ENCODE measurements at regions not wholly inside any gene's neighbourhood (a gene's known extent, or its start where the extent isn't known, plus 50 kb on each side); places are given as distances from the start of the nearest gene placed in this dataset.

DNA sequence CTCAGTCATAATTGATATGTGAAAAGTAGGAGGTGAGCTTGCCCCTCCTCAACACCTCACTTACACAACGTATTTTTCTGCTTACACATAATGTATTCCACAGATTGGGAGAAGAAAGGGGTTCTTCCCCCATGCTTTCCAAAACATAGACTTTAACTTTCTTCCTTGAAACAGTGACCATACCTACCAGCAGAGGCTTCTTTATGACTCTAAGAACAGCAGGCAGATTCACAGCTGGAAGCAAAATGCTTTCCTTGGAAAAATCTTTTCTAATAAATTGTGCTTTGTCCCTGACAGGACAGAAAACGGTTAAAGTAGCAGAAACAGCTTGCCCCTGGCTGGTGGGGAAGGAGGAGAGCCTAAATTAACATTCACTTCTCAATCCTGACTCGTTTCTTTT, 629.1 kb upstream of the IMPG1 start:
- Histone ChIP-seq H3K27me3 (ENCODE audit: low read depth, low read length) (no peaks in the 10 kb centered on the region), H3K79me2 (ENCODE audit: low read length) (no peaks in the 10 kb centered on the region), H3K9me3 (ENCODE audit: insufficient read depth, low read length) (no peaks in the 10 kb centered on the region), H3K4me2 (ENCODE audit: low read length) (no peak overlapping the region), H3K27ac (ENCODE audit: low read length) (no peak overlapping the region), H3K9ac (ENCODE audit: low read length) (no peak overlapping the region), H4K20me1 (ENCODE audit: insufficient read depth, low read length) (no peaks in the 10 kb centered on the region), H3K4me1 (ENCODE audit: low read length) (peaks cover 4% of the 10 kb centered on the region; the same call in 1 of the 2 replicates), H2AFZ (ENCODE audit: low read depth, low read length) (0 out of 2 replicates have a peak overlapping the region, but pooled peaks have one; percentile 21), H3K4me3 (ENCODE audit: low read length) (no peak overlapping the region), H3K36me3 (replicated peaks; ENCODE audit: low read depth, low read length) (no peaks in the 10 kb centered on the region)
- TF ChIP-seq, protein P1, sequence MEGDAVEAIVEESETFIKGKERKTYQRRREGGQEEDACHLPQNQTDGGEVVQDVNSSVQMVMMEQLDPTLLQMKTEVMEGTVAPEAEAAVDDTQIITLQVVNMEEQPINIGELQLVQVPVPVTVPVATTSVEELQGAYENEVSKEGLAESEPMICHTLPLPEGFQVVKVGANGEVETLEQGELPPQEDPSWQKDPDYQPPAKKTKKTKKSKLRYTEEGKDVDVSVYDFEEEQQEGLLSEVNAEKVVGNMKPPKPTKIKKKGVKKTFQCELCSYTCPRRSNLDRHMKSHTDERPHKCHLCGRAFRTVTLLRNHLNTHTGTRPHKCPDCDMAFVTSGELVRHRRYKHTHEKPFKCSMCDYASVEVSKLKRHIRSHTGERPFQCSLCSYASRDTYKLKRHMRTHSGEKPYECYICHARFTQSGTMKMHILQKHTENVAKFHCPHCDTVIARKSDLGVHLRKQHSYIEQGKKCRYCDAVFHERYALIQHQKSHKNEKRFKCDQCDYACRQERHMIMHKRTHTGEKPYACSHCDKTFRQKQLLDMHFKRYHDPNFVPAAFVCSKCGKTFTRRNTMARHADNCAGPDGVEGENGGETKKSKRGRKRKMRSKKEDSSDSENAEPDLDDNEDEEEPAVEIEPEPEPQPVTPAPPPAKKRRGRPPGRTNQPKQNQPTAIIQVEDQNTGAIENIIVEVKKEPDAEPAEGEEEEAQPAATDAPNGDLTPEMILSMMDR (IDR thresholded peaks at IDR 0.05; ENCODE audit: low read depth, low read length), result no peak
- TF ChIP-seq EZH2phosphoT487 (IDR thresholded peaks at IDR 0.05; ENCODE audit: low read depth), result no peak

DNA sequence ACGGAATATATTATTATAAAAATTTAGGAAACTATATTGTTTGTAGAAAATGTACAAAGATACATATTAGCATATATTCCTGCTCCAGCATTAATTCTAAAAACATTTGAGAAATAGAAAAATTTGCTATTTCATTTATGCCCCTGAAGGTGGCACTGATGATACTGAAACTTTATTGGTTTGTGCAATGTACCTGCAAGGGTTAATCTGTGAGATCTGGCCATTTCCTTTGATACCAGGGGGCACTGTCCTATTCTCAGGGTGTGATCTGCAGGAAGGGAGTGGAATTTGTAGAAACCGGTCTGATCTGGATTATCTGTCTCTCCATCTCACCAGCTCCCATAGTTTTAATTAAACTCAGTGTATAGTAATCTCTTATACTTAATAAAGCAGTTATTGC, 625.1 kb upstream of the IMPG1 start:
- H2AFZ ChIP-seq (ENCODE audit: low read depth, low read length), result no peak overlapping the region
- H3K27ac ChIP-seq (ENCODE audit: low read length), result no peak overlapping the region
- no peak overlapping the region for H3K9ac ChIP-seq (ENCODE audit: low read length)
- H3K27me3 ChIP-seq (ENCODE audit: low read depth, low read length), result no peaks in the 10 kb centered on the region
- no peak overlapping the region for H3K4me2 ChIP-seq (ENCODE audit: low read length)
- H3K4me1 ChIP-seq (ENCODE audit: low read length), result no peaks in the 10 kb centered on the region
- H3K4me3 ChIP-seq (ENCODE audit: low read length), result no peak overlapping the region
- no peak for TF ChIP-seq EZH2phosphoT487 (IDR thresholded peaks at IDR 0.05; ENCODE audit: low read depth)
- TF ChIP-seq, protein P1 (IDR thresholded peaks at IDR 0.05; ENCODE audit: low read depth, low read length), result peak; percentile 71
- H4K20me1 ChIP-seq (ENCODE audit: insufficient read depth, low read length), result no peaks in the 10 kb centered on the region
- no peaks in the 10 kb centered on the region for H3K36me3 ChIP-seq (replicated peaks; ENCODE audit: low read depth, low read length)
- no peaks in the 10 kb centered on the region for H3K79me2 ChIP-seq (ENCODE audit: low read length)
- H3K9me3 ChIP-seq (ENCODE audit: insufficient read depth, low read length), result no peaks in the 10 kb centered on the region

DNA sequence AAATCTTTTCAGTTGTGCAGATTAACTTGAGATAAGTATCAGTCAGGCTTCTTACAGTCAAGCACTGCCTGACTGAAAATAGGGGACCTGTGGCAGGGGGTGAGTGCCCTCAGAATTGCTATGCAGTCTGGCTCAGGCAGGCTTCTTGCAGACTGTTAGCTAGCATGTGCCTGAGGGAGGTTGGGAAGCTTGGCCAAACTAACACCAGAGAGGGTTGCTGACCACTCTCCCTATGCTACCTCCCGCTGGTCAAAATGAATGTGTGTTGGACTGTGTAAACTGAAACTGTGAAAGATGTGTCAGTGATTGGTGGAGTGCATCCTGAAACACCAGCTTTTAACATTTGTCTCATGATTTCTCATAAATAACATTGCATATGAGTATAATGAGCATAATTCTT, 622.3 kb upstream of the IMPG1 start:
- Histone ChIP-seq H3K27me3 (ENCODE audit: low read depth, low read length) (no peaks in the 10 kb centered on the region), H2AFZ (ENCODE audit: low read depth, low read length) (no peak overlapping the region), H3K4me1 (ENCODE audit: low read length) (no peaks in the 10 kb centered on the region), H3K79me2 (ENCODE audit: low read length) (no peaks in the 10 kb centered on the region), H3K9ac (ENCODE audit: low read length) (no peak overlapping the region), H3K27ac (ENCODE audit: low read length) (no peak overlapping the region), H3K4me2 (ENCODE audit: low read length) (no peak overlapping the region), H4K20me1 (ENCODE audit: insufficient read depth, low read length) (no peaks in the 10 kb centered on the region), H3K4me3 (ENCODE audit: low read length) (no peak overlapping the region), H3K36me3 (replicated peaks; ENCODE audit: low read depth, low read length) (no peaks in the 10 kb centered on the region), H3K9me3 (ENCODE audit: insufficient read depth, low read length) (no peaks in the 10 kb centered on the region)
- TF ChIP-seq, protein P1 (IDR thresholded peaks at IDR 0.05; ENCODE audit: low read depth, low read length), result no peak
- no peak for TF ChIP-seq EZH2phosphoT487 (IDR thresholded peaks at IDR 0.05; ENCODE audit: low read depth)

DNA sequence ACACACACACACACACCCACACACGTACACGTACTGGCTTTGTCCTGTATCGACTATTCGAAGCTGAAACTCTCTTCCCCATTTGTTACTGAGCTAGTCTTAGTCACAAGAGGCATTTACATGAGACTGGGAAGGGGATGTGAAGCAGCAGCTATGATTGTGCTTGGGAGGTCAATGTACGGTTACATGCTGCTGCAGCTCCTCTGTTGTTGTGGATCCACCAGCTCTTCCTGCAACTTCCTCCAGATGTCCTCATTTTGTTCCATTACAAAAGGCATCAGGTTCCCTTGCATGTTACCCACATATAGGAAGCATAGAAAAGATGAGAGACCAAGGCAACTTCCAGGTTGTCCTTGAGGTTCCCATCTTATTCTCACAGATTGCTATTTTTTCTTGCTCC, 612.4 kb upstream of the IMPG1 start:
- Histone ChIP-seq H3K4me2 (ENCODE audit: low read length) (peak overlapping the region; percentile 65), H3K9ac (ENCODE audit: low read length) (peak overlapping the region; percentile 20; the same call in 1 of the 2 replicates), H3K27ac (ENCODE audit: low read length) (peak overlapping the region; percentile 86), H3K36me3 (replicated peaks; ENCODE audit: low read depth, low read length) (no peaks in the 10 kb centered on the region), H3K4me3 (ENCODE audit: low read length) (peak overlapping the region; percentile 38), H3K27me3 (ENCODE audit: low read depth, low read length) (no peaks in the 10 kb centered on the region), H4K20me1 (ENCODE audit: insufficient read depth, low read length) (no peaks in the 10 kb centered on the region), H3K79me2 (ENCODE audit: low read length) (no peaks in the 10 kb centered on the region), H3K4me1 (ENCODE audit: low read length) (peaks cover 35% of the 10 kb centered on the region), H3K9me3 (ENCODE audit: insufficient read depth, low read length) (no peaks in the 10 kb centered on the region), H2AFZ (ENCODE audit: low read depth, low read length) (no peak overlapping the region)
- TF ChIP-seq, protein P1 (IDR thresholded peaks at IDR 0.05; ENCODE audit: low read depth, low read length), result 0 out of 2 replicates have a peak, but pooled peaks have one; percentile 14
- TF ChIP-seq EZH2phosphoT487 (IDR thresholded peaks at IDR 0.05; ENCODE audit: low read depth), result no peak

Data from OCI-LY3 (cell line).